HG03135 (cell line): ENCODE measurements at regions not wholly inside any gene's neighbourhood (a gene's known extent, or its start where the extent isn't known, plus 50 kb on each side); places are given as distances from the start of the nearest gene placed in this dataset.

Experiments
- ATAC-seq: cut with Tn5 transposase; IDR thresholded peaks from one replicate; pipeline ENCODE4 v1.9.1; 2021; ENCODE audit warnings: mild to moderate bottlenecking, moderate library complexity; ENCODE audit not compliant: unreplicated experiment

DNA sequence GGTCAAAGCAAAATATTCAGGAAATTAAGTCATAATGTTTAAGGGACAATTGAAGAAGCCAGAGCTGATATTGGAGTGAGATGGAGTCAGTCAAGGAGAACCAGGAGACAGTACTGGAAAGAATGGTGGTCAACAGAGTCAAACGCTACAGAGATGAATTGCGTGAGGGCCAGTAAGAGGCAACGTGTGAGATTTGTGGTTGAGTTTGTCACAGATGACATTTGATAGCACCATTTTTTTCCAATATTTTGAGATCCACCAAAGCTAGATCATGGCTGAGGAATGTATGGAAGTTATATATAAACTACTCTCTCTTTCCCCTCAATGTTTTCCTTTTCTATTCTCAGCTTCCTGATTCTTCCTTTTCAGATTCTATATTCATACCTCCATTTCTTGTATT, 375.1 kb upstream of the ROBO2 start:
- no peak for ATAC-seq

DNA sequence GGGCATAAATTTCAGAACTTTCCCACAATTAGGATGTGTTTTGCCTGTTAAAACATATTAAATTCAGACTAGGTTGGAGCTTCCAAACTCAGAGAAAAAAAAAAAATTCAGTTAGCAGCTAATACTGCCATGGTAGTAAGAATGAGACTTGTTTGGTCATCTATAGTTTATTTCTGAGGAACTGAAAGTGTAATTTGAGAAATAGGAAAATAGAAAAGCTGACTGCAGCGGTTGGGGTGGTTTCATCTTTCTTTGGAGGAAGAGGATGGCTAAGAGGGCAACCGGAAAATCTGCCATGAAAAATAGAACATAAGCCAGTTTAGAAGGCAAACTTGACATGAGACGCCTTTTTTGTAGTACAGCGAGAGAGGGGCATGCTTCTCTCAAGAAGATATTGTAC, 371.2 kb upstream of the ROBO2 start:
- no peak for ATAC-seq

DNA sequence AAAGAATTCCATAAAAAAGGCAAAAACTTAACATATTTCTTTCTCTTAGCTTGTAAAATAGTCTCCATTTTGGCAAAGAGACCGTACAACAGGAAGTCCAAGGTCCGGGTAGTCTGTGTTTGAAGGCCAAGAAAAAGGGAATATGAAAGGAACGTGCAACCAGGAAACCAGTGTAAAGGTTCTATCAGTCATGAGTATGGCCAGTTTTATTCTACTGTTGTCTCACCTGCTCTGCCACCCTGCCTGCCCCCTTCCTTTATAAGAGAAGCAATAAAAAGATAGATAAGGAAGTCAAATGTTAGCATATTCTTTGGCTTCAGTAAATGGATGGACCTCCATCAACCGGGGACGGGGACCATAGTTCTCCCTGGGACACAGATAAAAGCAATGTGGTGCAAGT, 370.6 kb upstream of the ROBO2 start:
- ATAC-seq, result no peak

DNA sequence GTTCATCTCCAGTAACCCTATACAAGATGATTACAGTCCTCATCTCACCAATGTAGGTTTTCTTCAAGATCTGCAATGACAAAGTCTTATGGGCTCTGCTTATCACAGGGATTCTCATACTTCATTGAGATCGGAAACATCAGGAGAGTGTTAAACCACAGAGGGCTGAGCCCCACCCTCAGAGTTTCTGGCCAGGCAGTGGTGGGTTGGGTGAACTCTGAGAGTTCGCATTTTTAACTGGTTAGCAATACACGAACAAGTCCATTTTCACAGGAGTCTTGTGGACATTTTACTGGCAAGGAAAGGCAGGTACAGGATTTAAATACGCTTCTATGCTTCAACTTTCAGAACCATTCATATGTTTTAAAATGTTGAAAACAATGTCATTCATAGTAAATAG, 366.7 kb upstream of the ROBO2 start:
- no peak for ATAC-seq

DNA sequence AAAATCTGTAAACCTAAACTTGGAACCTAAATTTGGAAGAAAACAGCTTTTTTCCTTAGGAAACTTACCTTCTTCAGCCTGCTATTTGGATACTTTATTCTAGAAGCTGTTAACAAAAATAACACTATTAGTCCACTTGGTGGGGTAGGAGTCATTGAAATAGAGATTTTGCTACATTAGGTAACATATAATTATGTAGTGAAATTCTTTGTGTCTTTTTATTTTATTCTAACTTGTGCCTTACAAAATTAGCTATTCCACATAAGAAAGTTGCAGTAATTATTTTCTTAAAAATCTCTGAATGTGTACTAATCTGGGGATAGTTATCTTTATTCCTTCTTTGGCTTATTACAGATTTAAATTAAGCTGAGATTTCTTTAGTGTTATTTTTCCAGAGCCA, 360.4 kb upstream of the ROBO2 start:
- ATAC-seq, result no peak

DNA sequence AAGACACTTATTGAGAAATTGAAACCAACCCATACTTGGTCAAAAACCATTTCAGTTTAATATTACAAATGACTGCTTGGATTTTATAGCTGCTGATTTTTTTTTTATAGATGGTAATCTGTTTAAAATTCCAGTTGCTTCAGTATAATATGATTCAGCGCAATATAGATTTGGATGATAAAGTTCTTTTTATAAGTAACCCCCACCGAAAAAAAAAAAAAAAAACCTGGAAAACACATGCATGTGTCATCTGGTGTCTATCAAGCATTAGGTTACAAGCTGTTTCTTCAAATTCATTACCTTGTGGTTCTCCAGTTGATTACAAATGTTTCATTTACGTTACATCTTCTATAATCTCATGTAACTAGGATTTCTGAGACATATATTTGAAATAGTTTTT, 356.6 kb upstream of the ROBO2 start:
- no peak for ATAC-seq

DNA sequence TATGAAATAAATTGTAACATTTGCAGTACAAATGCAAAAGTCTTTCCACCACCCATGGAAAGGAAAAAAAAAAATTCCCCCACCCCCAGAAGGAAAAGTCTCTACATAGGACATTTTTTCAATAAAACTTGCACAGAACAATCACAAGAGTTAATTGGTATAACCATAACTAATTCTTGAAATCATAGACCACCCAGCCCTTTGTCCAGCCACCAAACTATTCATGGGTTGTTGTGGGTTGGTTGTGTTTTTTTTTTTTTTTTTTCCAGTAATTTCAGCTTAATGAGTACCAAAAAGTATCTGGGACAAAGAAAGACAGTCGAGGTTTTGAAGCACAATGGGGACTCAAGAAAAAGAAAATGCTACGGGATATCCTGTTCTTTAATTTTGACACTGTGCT, 355.0 kb upstream of the ROBO2 start:
- ATAC-seq, result no peak

DNA sequence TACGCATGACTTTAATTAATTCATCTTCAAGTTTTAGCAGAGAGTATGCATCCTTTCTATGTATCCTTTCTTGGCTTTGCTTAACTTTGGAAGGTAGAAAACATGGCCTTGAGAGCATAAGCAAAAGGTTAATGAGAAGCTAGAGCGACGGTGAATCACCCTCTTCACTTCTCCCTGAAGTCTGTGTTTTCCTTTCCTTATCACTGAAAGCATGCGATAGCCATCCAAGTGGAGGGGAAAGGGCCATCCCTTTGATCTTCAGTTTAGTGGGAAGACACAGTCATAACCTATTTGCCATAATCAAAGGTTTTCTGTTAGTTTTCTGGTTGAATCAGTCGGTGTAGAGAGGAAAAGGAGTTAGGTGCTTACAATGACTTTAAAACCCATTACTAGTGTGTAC, 354.0 kb upstream of the ROBO2 start:
- ATAC-seq, result no peak

DNA sequence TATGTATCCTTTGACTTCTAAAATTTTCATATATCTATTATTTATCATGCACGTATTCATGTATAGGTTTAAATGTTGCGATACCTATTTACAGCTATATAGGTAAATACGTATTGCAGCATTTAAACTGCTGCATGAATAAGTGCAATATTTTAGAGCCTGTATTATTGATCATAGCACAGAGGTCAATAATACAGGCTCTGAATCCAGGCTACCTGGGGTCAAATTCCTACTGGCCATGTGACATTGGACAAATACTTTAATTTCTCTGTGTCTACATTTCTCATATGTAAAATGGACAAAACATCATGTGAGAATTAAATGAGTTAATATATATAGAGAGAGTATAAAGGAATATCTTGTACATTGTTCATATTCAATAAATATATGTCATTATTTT, 352.9 kb upstream of the ROBO2 start:
- ATAC-seq, result no peak

DNA sequence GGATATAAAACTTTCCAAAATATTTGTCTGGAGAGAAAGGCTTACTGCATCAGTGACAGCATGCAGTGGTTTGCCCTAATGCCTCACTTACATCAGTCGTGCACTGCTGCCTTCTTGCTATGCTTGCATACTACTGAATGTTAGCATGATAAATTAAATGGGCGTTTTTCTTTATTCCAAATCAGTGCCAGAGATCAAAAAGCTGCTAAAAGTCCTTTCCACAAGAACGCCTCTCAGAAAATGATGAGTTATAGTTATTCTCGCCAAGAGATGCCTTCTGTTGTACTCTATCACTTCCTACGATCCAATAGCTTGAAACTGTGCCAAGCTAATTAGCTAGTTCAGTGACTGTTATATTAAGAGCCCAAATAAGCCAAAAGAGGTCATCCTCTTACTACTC, 345.8 kb upstream of the ROBO2 start:
- no peak for ATAC-seq

DNA sequence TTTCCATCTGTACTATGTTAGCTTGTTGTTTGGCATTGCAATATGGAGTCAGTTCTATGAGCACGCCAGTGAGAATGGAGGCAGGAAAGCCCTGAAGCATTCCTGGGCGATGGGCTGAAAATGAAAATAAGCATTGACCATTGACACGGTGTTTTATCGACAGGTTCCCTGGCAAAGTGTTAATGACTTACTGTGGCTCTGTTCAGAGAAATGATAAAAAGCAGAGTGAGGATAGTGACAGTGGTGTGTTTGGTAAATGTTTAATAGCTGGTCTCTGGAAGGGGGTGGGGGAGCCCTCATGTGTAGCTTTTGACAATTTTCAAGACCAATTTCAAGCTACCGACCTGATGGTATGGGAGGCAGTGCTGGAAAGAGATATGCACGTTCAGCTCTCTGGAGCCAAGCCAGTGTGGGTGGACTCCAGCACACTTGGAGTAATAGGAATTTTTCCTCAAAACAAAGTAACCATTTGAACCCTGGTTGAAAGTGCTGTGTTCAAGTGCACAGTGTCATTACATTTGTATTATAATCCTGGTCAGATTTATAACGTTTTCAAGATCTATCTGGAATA, 341.7 kb upstream of the ROBO2 start:
- no peak for ATAC-seq

DNA sequence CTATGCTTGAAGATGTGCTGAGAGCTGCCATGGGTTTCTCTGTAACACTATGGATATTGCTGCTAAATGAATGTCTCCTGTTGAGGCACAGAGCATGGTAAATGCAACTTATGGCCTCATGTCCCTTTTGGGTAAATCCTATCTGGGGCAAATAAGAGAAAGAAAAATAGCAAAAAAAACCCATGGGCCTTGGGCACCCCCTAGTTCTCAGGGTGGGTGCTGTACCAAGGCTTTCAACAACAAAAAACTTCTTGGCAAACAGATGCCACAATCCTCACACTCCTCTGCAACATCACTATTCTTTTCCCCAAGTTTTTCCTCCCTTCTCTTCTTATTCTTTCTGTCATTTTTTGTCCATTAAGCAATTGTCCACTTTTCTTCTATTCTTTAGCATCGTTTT, 340.1 kb upstream of the ROBO2 start:
- ATAC-seq, result no peak

DNA sequence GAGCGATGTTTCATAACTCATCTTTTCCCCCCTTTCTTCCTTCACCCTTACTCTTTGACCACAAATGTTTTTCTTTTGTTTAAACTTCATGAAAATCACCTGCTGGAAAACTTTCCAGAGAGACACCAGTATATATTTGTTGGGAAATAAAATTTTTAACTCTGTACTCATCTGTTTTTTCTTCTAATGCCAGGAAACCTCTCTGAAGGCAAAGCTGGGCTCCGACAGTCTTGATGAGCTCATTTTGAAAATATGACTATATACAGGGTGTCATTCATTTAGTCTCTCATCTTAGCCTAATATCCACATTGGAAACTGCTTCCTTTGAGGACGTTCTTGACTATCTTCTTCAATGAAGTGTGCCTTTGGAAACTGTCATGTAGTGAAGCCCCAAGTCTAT, 339.6 kb upstream of the ROBO2 start:
- ATAC-seq, result no peak

DNA sequence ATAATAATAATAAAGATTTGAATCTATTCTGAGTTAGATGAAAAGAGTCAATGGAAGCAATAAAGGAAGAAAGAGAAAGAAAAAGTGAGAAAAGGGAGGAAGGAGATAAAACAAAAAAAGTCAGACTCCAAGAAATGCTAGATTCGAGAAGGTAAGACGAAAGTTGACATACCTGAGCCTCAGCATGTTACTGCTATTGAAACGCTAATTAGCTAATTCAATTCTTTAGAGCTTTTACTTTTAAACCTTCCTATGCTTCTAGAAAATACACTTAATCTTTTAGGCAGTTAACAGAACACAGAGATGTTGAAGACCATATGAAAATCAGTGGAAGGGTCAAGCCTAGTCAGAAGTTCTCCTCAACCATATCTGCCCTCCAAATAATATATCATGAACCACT, 337.2 kb upstream of the ROBO2 start:
- ATAC-seq, result no peak

DNA sequence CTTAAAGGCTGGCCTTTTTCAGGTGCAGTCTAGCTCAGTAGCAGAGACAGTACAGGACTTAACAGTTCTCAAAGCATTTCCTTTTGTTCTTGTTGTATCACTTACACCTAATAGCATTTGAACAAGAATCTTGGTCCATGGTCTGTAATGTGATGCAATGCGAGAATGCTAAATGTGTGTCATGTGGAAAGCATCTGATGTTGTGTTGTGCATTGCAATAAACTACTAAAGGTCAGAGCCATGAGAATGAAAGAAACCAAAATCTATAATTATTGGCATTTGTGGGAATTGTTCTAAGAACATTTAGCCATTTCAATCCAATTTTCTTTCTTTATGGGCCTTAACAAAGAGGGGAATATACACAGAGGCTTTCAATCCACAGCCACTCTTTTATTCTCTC, 324.5 kb upstream of the ROBO2 start:
- no peak for ATAC-seq

DNA sequence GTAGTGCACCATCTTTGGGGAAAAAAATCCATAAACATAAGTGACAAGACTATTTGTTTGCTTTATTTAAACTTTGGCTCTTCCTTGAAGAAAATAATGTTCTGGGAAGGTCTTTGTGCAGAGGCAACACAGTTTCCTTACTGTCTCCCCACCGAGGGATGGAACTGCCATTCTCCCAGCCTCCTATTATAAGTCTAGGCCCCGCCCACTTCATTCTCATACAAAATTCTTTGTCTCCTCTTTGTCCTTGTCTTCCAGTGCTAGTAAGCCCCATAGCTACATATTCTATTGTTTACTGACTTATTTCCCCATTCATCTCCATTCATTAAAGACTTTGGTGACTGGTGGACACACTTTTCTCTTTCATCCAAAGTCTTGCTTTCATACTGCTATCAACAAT, 316.5 kb upstream of the ROBO2 start:
- no peak for ATAC-seq

DNA sequence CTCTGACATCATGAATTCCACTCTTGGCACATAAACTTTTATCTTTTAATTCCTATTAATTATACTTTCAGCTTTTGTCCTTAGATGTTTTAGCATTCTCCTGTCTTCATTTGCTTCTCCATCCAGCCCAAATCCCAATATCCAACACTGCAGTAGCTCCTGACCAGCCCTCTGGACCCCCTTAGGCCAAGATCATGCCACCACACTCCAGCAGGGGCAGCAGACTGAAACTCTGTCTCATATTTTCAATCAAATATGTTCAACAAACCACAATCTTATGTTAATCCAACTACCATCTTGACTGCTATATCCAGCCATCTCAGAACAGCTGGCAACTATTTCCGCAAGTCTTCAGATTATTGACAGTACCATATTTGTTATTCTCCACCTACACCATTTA, 315.8 kb upstream of the ROBO2 start:
- ATAC-seq, result no peak

DNA sequence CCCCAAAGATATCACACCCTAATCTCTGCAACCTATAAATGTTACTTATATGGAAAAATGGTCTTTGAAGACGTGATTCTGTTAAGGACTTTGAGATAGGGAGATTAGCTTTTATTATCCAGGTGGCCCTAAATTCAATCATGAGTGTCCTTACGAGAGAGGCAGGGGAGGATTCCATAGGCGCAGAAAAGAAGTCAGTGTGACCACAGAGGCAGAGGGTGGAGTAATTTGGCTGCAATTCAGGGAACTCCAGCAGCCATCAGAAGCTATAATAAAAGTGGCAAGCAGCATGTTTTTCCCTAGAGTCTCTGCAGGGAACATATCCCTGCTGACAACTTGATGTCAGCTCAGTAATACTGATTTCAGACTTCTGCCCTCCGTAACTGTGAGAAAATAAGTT, 315.2 kb upstream of the ROBO2 start:
- no peak for ATAC-seq

DNA sequence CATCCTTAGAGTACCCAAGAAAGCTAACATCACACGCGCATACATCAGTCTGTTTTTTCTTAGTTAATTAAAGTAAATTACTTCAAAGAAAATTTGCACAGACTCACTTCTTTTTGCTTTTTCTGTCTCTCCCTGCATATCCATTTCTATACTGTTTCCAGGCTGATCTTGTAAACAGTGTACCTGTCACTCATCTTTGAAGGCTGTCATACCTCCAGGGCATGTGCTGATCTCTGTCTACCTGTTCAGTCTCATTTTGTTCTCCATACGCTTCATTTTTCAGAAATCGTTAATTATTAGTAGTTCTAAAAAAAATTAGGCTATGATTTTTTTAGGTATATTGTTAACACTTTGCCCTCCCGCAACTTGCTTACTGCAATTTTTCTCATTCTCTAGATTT, 313.9 kb upstream of the ROBO2 start:
- no peak for ATAC-seq

DNA sequence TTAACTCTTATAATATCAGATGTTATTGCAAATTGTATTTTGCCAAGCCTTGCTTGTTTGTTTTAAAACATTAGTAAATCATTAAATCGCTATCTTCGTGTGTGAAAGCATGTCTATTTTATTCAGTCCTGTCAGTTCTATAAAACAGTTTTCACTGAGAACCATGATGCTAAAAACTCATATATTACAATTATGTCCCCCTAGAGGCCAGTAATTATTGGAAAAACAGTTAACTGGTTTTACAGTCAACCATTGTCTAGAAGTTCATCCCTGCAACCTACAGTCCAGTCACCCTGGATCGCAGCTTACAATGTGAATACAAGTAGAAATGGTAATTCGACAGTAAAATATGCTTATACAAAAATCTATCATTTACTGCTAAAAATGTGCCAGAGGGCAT, 311.5 kb upstream of the ROBO2 start:
- ATAC-seq, result no peak

DNA sequence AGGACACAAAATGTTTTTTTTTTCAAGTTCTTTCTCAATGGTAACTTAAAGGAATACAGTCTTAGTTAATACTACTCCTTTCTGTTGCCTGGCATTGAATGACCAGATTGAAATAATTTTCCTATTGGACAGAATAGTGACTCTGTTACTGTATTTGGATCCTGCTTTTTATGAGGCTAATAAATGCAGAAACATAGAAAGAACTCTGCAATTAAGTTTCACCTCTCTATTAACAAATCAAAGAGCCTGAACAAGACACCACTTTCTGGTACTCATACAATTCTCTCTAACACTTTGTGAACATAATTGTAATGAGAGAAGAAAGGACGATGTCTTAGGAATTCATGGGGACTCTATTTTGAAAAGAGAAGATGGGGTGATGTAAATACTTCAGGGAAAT, 308.4 kb upstream of the ROBO2 start:
- no peak for ATAC-seq

DNA sequence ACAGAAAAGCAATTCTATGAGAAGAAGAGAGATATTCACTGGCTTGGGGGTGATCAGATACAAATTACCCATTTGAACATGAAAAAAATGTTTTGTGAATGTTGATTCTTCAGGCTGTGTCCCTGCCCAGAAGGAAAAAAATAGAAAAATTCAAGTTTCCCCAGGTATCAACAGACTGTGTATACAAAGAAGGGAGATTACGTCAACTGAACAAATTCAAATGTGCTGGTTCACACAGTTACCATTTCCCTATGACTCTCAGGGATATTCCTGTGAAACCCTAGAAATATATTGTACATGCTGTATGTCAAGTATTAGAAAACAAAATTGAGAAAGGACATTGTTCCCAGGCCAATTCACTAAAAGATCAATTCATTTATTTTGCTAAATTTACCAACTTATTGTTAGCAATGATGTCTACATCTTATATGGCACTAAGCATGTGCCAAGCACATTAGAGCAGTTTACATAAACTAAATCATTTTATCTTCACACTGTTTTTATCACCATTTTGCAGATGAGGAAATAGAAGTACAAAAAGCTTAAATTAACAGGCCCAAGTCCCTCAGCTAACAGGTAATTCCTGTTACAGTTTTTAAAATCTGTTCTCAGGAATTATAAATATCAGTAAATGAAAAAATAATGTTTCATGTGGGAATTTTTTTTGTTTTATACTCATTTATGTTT, 306.7 kb upstream of the ROBO2 start:
- ATAC-seq, result no peak

DNA sequence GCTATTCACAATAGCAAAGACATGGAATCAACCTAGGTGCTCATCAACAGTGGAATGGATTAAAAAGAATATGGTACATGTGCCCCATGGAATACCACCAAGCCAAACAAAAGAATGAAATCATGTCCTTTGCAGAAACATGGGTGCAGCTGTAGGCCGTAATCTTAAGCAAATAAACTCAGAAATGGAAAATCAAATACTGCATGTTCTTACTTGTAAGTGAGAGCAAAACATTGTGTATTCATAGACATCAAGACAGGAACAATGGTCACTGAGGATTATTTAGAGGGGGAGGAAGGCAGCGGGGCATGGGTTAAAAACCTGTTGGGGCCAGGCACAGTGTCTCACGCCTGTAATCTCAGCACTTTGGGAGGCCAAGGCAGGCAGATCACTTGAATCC, 304.7 kb upstream of the ROBO2 start:
- no peak for ATAC-seq
